ENCODE measurements at regions not wholly inside any gene's neighbourhood (a gene's known extent, or its start where the extent isn't known, plus 50 kb on each side); places are given as distances from the start of the nearest gene placed in this dataset.

DNA sequence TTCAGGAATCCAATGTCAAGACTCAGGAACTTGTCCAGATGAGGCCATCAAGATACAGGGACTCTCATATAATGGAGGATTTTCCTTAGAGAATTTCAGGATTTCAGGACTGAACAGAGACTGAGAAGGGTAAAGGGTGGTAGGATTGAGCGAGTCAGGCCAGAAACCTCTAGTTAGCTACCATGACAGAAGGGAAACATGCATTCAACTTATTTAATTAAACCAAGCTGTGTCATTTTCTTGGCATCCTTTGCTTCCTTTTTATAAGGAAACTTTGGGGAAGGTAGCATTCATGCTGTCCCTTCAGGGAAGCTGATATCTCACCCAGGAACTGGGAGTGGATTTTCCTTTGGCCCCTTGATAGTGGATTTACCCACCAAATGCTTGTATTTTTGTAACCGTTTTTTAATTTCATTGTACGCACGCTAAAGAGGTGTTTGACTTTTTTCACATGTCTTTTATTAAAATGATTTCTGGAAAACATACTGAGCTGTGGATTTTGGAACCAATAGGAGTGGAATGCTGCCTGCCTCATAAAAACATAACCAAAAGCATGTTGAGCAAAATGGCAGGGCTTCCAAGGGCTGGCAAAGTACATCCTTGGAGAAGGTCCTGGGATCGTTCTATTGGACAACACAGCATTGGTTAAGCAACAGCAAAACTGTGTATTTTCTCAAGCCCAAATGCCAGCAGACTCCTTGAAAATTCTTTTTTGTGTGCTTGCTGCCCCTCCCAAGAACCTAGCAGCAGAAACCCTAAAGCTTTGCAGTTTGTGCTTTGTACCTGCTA lies 104.5 kb downstream of the CXCL12 start:
- TF ChIP-seq, protein P1, sequence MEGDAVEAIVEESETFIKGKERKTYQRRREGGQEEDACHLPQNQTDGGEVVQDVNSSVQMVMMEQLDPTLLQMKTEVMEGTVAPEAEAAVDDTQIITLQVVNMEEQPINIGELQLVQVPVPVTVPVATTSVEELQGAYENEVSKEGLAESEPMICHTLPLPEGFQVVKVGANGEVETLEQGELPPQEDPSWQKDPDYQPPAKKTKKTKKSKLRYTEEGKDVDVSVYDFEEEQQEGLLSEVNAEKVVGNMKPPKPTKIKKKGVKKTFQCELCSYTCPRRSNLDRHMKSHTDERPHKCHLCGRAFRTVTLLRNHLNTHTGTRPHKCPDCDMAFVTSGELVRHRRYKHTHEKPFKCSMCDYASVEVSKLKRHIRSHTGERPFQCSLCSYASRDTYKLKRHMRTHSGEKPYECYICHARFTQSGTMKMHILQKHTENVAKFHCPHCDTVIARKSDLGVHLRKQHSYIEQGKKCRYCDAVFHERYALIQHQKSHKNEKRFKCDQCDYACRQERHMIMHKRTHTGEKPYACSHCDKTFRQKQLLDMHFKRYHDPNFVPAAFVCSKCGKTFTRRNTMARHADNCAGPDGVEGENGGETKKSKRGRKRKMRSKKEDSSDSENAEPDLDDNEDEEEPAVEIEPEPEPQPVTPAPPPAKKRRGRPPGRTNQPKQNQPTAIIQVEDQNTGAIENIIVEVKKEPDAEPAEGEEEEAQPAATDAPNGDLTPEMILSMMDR (IDR thresholded peaks at IDR 0.05), result no peak
- no peak for TF ChIP-seq POLR2A (IDR thresholded peaks at IDR 0.05)
